ENCODE measurements at regions not wholly inside any gene's neighbourhood (a gene's known extent, or its start where the extent isn't known, plus 50 kb on each side); places are given as distances from the start of the nearest gene placed in this dataset.

DNA sequence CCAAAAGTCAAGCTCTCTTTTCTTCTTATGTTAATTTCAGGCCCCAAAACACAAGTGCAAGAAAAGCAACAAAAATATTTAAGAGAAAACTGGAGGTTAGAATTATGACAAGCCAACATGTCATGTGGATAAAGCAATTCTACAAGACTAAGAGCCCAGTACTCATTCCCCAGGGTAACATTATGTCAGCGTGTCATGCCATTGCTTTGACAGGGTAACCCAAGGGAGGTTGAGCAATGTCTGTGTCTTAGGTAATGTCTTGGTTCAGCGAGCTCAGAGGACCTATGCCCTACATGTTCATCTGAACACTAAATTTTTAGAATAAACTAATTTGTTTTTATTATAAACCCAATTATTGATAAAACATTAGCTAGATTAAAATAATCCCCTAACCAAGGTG lies 173.2 kb upstream of the ZNF804A start:
- no peaks in the 10 kb centered on the region for H3K36me3 ChIP-seq
- TF ChIP-seq POLR2A (IDR thresholded peaks at IDR 0.05), result no peak
- TF ChIP-seq POLR2AphosphoS5 (IDR thresholded peaks at IDR 0.05), result no peak
- no peak for ATAC-seq (ENCODE audit: low FRiP score in 2 of 2)

DNA sequence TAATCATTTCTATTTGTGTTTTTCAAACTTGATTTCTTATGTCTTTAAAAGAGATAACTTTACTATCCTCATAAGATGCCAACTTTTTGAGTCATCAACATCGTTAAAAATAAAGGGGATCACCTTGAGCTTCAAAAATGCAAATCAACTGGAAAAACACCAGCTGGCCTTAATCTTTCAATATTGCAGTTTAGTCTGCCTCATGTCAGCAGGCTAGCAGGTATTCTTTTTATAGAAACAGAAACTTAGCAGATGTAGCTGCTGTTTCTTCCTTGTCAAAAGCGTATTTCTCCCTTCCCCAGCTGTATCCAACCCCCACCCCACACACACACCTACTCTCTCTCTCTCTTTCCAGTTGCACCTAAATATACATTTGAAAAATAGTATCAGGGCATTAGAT lies 154.1 kb upstream of the ZNF804A start:
- TF ChIP-seq, protein P1, sequence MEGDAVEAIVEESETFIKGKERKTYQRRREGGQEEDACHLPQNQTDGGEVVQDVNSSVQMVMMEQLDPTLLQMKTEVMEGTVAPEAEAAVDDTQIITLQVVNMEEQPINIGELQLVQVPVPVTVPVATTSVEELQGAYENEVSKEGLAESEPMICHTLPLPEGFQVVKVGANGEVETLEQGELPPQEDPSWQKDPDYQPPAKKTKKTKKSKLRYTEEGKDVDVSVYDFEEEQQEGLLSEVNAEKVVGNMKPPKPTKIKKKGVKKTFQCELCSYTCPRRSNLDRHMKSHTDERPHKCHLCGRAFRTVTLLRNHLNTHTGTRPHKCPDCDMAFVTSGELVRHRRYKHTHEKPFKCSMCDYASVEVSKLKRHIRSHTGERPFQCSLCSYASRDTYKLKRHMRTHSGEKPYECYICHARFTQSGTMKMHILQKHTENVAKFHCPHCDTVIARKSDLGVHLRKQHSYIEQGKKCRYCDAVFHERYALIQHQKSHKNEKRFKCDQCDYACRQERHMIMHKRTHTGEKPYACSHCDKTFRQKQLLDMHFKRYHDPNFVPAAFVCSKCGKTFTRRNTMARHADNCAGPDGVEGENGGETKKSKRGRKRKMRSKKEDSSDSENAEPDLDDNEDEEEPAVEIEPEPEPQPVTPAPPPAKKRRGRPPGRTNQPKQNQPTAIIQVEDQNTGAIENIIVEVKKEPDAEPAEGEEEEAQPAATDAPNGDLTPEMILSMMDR (IDR thresholded peaks at IDR 0.05), result no peak
- TF ChIP-seq EP300 (IDR thresholded peaks at IDR 0.05) (no peak), POLR2AphosphoS5 (IDR thresholded peaks at IDR 0.05) (no peak), POLR2A (IDR thresholded peaks at IDR 0.05) (no peak)
- no peaks in the 10 kb centered on the region for H3K9me3 ChIP-seq
- no peaks in the 10 kb centered on the region for H3K4me1 ChIP-seq
- no peak overlapping the region for H3K4me3 ChIP-seq
- H3K27ac ChIP-seq, result no peak overlapping the region
- DNase-seq (no peak), ATAC-seq (ENCODE audit: low FRiP score in 2 of 2) (no peak)
- no peaks in the 10 kb centered on the region for H3K36me3 ChIP-seq
- no peaks in the 10 kb centered on the region for H3K27me3 ChIP-seq
- WGBS, 2 donors, result 58 to 66% methylated on average over 2 of the region's 2 CpGs

More for the DNA sequence above, 173.2 kb upstream of the ZNF804A start:
- 71 to 76% methylated on average over 2 of the region's 2 CpGs for WGBS, 2 donors
- Histone ChIP-seq H3K4me1 (no peaks in the 10 kb centered on the region), H3K27me3 (no peaks in the 10 kb centered on the region), H3K9me3 (no peaks in the 10 kb centered on the region), H3K4me3 (no peak overlapping the region), H3K27ac (no peak overlapping the region)
- DNase-seq, result no peak

DNA sequence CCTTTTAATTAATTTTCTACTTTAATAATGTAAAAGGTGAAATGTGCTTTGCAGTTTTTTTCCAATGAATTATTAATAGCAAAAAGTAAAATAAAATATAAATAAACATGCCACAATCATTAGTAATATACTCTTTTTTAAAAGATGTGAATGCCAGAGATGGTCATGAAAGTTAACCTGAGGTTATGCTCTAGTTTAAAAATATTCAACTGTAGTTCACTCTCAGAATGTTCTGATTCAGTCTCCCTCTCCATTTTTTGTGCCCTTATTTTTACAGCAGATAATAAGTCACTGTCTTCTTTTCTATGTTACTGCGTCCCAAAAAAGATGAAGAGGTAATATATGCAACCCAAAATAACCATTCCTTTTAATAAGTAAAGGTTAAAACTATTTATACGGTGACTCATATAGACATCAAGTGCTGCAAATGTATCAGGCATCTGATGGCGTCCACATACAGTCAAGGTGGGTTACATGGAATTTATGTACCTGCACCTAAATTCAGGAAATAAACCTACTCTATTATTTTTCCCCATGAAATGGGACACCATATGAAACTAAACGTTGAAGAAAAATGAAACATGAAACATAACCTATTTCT lies 153.6 kb upstream of the ZNF804A start:
- H3K27ac ChIP-seq, result no peak overlapping the region
- H3K9me3 ChIP-seq, result no peaks in the 10 kb centered on the region
- H3K27me3 ChIP-seq, result no peaks in the 10 kb centered on the region
- H3K36me3 ChIP-seq, result no peaks in the 10 kb centered on the region
- TF ChIP-seq, protein P1 (IDR thresholded peaks at IDR 0.05), result no peak
- TF ChIP-seq POLR2A (IDR thresholded peaks at IDR 0.05) (no peak), POLR2AphosphoS5 (IDR thresholded peaks at IDR 0.05) (no peak)
- H3K4me1 ChIP-seq, result no peaks in the 10 kb centered on the region
- no peak overlapping the region for H3K4me3 ChIP-seq
- no peak for DNase-seq
- WGBS, 2 donors, result 75 to 79% methylated on average over 4 of the region's 4 CpGs
- ATAC-seq (ENCODE audit: low FRiP score in 2 of 2), result no peak

- DNase-seq, result no peak
- no peak overlapping the region for H3K4me3 ChIP-seq
- H3K9me3 ChIP-seq, result no peaks in the 10 kb centered on the region
- no peaks in the 10 kb centered on the region for H3K4me1 ChIP-seq
- WGBS, 2 donors, result 77 to 85% methylated on average over 2 of the region's 2 CpGs
- no peak for ATAC-seq (ENCODE audit: low FRiP score in 2 of 2)
- no peaks in the 10 kb centered on the region for H3K27me3 ChIP-seq
- H3K36me3 ChIP-seq, result no peaks in the 10 kb centered on the region
- no peak overlapping the region for H3K27ac ChIP-seq
- TF ChIP-seq, protein P1 (IDR thresholded peaks at IDR 0.05), result no peak
Observed at GRCh38 chr2:184449760-184450159, 148.6 kb upstream of the ZNF804A start.

GRCh38 chr2:184452907-184453306 lies 145.4 kb upstream of the ZNF804A start:
- no peak overlapping the region for H3K4me3 ChIP-seq
- no peak for ATAC-seq (ENCODE audit: low FRiP score in 2 of 2)
- no peaks in the 10 kb centered on the region for H3K36me3 ChIP-seq
- TF ChIP-seq POLR2AphosphoS5 (IDR thresholded peaks at IDR 0.05) (no peak), POLR2A (IDR thresholded peaks at IDR 0.05) (no peak), EP300 (IDR thresholded peaks at IDR 0.05) (no peak)
- TF ChIP-seq, protein P1 (IDR thresholded peaks at IDR 0.05), result no peak
- no peaks in the 10 kb centered on the region for H3K9me3 ChIP-seq
- H3K27ac ChIP-seq, result no peak overlapping the region
- no peak for DNase-seq
- no peaks in the 10 kb centered on the region for H3K27me3 ChIP-seq
- H3K4me1 ChIP-seq, result no peaks in the 10 kb centered on the region
